Panc1 (cell line): ENCODE measurements at regions not wholly inside any gene's neighbourhood (a gene's known extent, or its start where the extent isn't known, plus 50 kb on each side); places are given as distances from the start of the nearest gene placed in this dataset.

Experiments
- ATAC-seq: fragments of 200-7000 bp; cut with Tn5 transposase; 2 replicates; pipeline ENCODE4 v1.9.1; 2020; ENCODE audit warnings: mild to moderate bottlenecking, moderate library complexity
- BruUV-seq: library from RNA; stranded (reverse); fragments of 400-500 nt; replicated peaks from 2 replicates; lab custom pipeline; 2021; lab: Mats Ljungman, UMichigan
- CTCF ChIA-PET: fragments of 300-600 bp; sonication (Branson Sonifier 250); formaldehyde crosslinking; loops from one replicate; lab custom pipeline; 2022; ENCODE audit warnings: antibody characterized with exemption; lab: Charles Lee
- POLR2A ChIA-PET: fragments of 300-600 bp; sonication (Branson Sonifier 250); formaldehyde crosslinking; loops from one replicate; lab custom pipeline; 2022; ENCODE audit warnings: antibody characterized with exemption; lab: Charles Lee
- DNase-seq: peaks from one replicate; pipeline ENCODE4 v3.0.0-alpha.2; 2010; ENCODE audit warnings: low read depth, low spot score
- H3K27ac ChIP-seq: 2 replicates; pipeline ENCODE4 v1.5.1; 2011; ENCODE audit warnings: mild to moderate bottlenecking, low read length, inconsistent platforms
- H3K27me3 ChIP-seq: fragments of 200-500 bp; sonication (Bioruptor generic); 2 replicates; pipeline ENCODE4 v1.6.0; 2014; ENCODE audit warnings: low read length, inconsistent platforms; ENCODE audit not compliant: control insufficient read depth, insufficient read depth
- H3K36me3 ChIP-seq: fragments of 200-500 bp; sonication (Bioruptor generic); 2 replicates; pipeline ENCODE4 v1.5.1; 2014; ENCODE audit warnings: inconsistent platforms, mild to moderate bottlenecking, low read length, moderate library complexity; ENCODE audit not compliant: control insufficient read depth, insufficient read depth
- H3K4me1 ChIP-seq: 2 replicates; pipeline ENCODE4 v1.5.1; 2011; ENCODE audit warnings: inconsistent platforms, mild to moderate bottlenecking, low read length, moderate library complexity; ENCODE audit not compliant: control insufficient read depth, insufficient read depth
- H3K4me3 ChIP-seq, 2 experiments: 2 replicates each; pipeline ENCODE4 v1.5.1; 2011 to 2012; ENCODE audit warnings: low read depth in 2 of 2, low read length in 2 of 2, mild to moderate bottlenecking in 2 of 2, inconsistent platforms in 1 of 2, moderate library complexity in 1 of 2
- H3K9me3 ChIP-seq: fragments of 200-500 bp; sonication (Bioruptor generic); 2 replicates; pipeline ENCODE4 v1.5.1; 2014; ENCODE audit warnings: low read depth, mild to moderate bottlenecking, inconsistent platforms, low read length, moderate library complexity; ENCODE audit not compliant: control insufficient read depth, insufficient read depth
- POLR2AphosphoS5 ChIP-seq: IDR thresholded peaks from 2 replicates; pipeline ENCODE4 v1.6.1; 2012; ENCODE audit warnings: mild to moderate bottlenecking, low read depth, low read length, moderate library complexity
- REST ChIP-seq, 2 experiments: IDR thresholded peaks; 2 replicates each; pipeline ENCODE4 v1.6.1; 2011 to 2012; ENCODE audit warnings: low read depth in 2 of 2, control low read depth in 1 of 2, low read length in 1 of 2, mild to moderate bottlenecking in 1 of 2, moderate library complexity in 1 of 2; ENCODE audit not compliant: insufficient read depth in 1 of 2
- SIN3A ChIP-seq: IDR thresholded peaks from 2 replicates; pipeline ENCODE4 v1.6.1; 2012; ENCODE audit warnings: low read depth, mild to moderate bottlenecking, low read length, moderate library complexity, borderline replicate concordance; ENCODE audit not compliant: insufficient read depth
- TCF7L2 ChIP-seq: IDR thresholded peaks from 2 replicates; pipeline ENCODE4 v1.6.1; 2011; ENCODE audit warnings: mild to moderate bottlenecking, low read depth, low read length, inconsistent platforms
- in situ Hi-C: cut with HindIII; loops from 2 replicates; pipeline ENCODE4 v1.10.0; 2016; ENCODE audit warnings: low sequenced_read_pairs, low pct_unique_long_range_greater_than_20kb
- intact Hi-C: fragments of 100-400 bp; cut with micrococcal nuclease; formaldehyde crosslinking; loops from one replicate; pipeline ENCODE4 v1.10.0; 2022; ENCODE audit not compliant: unreplicated experiment
- TF ChIP-seq, protein P1 (sequence below): fragments of 450-650 bp; IDR thresholded peaks from 2 replicates; pipeline ENCODE4 v1.5.1; 2017; ENCODE audit warnings: mild to moderate bottlenecking

DNA sequence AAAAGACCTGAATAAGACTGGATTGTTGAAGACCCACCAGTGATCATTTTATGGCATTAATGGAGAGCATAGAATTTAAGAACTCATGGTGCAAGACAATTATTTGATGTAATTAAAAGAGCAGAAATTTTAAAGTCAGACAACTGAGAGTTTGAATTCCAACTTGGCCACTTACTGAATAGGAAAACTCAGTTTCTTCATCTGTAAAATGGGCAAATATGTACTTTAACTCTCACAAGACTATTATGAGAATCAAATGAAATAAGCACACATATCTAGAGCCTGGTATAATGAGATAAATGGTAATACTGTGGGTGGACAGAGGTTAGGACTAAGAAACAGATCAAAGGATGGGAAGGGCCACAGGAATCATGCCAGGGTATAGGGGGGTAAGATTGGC is 88.0 kb downstream of the SOX9 start:
- H3K27me3 ChIP-seq = no peaks in the 10 kb centered on the region
- in situ Hi-C loops = no loop called here
- POLR2A ChIA-PET = no interaction called here

GRCh38 chr17:72212041-72212440 is 91.2 kb downstream of the SOX9 start:
- no peak for ATAC-seq
- Histone ChIP-seq H3K27ac (no peak overlapping the region), H3K36me3 (no peaks in the 10 kb centered on the region), H3K9me3 (no peaks in the 10 kb centered on the region), H3K4me3 (no peak overlapping the region), H3K27me3 (no peaks in the 10 kb centered on the region), H3K4me1 (no peaks in the 10 kb centered on the region)
- no peak for DNase-seq
- intact Hi-C loops = no loop called here
- no TSS peak for BruUV-seq
- ChIA-PET CTCF (no interaction called here), POLR2A (no interaction called here)
- TF ChIP-seq POLR2AphosphoS5 (no peak), REST (IDR thresholded peaks at IDR 0.05; ENCODE audit: insufficient read depth in 1 of 2, low read depth in 2 of 2, low read length in 1 of 2) (no peak), SIN3A (no peak), TCF7L2 (no peak)
- TF ChIP-seq, protein P1, sequence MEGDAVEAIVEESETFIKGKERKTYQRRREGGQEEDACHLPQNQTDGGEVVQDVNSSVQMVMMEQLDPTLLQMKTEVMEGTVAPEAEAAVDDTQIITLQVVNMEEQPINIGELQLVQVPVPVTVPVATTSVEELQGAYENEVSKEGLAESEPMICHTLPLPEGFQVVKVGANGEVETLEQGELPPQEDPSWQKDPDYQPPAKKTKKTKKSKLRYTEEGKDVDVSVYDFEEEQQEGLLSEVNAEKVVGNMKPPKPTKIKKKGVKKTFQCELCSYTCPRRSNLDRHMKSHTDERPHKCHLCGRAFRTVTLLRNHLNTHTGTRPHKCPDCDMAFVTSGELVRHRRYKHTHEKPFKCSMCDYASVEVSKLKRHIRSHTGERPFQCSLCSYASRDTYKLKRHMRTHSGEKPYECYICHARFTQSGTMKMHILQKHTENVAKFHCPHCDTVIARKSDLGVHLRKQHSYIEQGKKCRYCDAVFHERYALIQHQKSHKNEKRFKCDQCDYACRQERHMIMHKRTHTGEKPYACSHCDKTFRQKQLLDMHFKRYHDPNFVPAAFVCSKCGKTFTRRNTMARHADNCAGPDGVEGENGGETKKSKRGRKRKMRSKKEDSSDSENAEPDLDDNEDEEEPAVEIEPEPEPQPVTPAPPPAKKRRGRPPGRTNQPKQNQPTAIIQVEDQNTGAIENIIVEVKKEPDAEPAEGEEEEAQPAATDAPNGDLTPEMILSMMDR = no peak
- in situ Hi-C loops = no loop called here

More for the DNA sequence above, 88.0 kb downstream of the SOX9 start:
- CTCF ChIA-PET = no interaction called here
- intact Hi-C loops = no loop called here
- BruUV-seq = no TSS peak
- no peak overlapping the region for H3K4me3 ChIP-seq
- no peaks in the 10 kb centered on the region for H3K4me1 ChIP-seq
- TF ChIP-seq POLR2AphosphoS5 (no peak), SIN3A (no peak), REST (IDR thresholded peaks at IDR 0.05; ENCODE audit: insufficient read depth in 1 of 2, low read depth in 2 of 2, low read length in 1 of 2) (no peak), TCF7L2 (no peak)
- TF ChIP-seq, protein P1 = no peak
- ATAC-seq = no peak
- H3K27ac ChIP-seq = no peak overlapping the region
- H3K36me3 ChIP-seq = no peaks in the 10 kb centered on the region
- DNase-seq = no peak
- no peaks in the 10 kb centered on the region for H3K9me3 ChIP-seq
